ENCODE measurements at regions not wholly inside any gene's neighbourhood (a gene's known extent, or its start where the extent isn't known, plus 50 kb on each side); places are given as distances from the start of the nearest gene placed in this dataset.

DNA sequence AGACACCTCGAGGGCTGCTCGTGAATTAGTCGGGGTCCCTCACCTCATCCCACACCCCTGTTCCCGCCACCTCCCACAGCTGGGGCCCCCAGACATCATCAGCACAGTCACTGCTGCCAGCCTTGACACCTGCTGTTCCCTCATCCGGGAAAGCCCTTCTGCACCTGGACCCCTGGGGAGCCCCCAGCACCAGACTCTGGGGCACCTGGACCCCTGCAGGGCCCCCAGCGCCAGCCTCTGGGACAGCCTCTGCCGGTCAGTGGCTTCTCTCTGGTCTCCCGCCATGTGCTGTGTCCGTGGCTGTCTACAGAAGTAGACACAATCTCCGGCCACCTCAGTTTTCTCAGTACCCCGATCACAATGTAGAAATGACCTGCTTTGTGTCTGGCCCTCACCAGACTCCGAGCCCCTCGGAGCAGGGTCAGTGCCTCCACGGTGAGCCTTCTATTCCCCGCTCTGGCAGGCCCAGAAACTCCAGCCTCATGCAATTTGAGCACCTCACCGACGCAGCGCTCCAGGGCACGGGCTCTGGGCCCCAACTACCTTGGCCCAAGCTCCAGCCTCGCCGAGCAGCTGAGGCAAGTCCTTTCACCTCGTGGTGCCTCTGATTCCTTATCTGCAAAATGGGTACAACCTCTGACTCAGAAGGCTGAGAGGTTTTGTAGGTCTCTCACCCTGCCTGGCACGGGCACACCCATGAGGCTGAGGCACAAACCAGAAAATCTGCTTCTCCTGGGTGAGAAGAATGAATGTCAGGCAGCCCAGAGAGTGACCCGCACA, 84.7 kb downstream of the RIPK4 start:
- Histone ChIP-seq H3K9me3 (ENCODE audit: control insufficient read depth in 4 of 4, insufficient read depth in 3 of 4, low read length in 3 of 4) (no peaks in the 10 kb centered on the region), H3K27ac (ENCODE audit: low read depth in 1 of 2, low read length in 1 of 2) (peak overlapping the region in 1 of 2 donors; percentile 26), H3K36me3 (ENCODE audit: control insufficient read depth in 4 of 4, insufficient read depth in 4 of 4, low read length in 4 of 4) (no peaks in the 10 kb centered on the region), H3K4me3 (no peak overlapping the region), H3K9ac (ENCODE audit: insufficient read depth in 1 of 2, low read length in 2 of 2) (no peak overlapping the region), H3K27me3 (ENCODE audit: control insufficient read depth in 3 of 3, insufficient read depth in 3 of 3, low read length in 2 of 3) (no peaks in the 10 kb centered on the region), H3K4me1 (ENCODE audit: control insufficient read depth in 5 of 5, insufficient read depth in 5 of 5, low read length in 5 of 5) (peaks cover 0 to 11% (median 7%) of the 10 kb centered on the region in 5 donors)
- 85 to 88% methylated on average over 24 of the region's 24 CpGs for WGBS, 2 donors
- no peak for DNase-seq
- TF ChIP-seq, protein P1, sequence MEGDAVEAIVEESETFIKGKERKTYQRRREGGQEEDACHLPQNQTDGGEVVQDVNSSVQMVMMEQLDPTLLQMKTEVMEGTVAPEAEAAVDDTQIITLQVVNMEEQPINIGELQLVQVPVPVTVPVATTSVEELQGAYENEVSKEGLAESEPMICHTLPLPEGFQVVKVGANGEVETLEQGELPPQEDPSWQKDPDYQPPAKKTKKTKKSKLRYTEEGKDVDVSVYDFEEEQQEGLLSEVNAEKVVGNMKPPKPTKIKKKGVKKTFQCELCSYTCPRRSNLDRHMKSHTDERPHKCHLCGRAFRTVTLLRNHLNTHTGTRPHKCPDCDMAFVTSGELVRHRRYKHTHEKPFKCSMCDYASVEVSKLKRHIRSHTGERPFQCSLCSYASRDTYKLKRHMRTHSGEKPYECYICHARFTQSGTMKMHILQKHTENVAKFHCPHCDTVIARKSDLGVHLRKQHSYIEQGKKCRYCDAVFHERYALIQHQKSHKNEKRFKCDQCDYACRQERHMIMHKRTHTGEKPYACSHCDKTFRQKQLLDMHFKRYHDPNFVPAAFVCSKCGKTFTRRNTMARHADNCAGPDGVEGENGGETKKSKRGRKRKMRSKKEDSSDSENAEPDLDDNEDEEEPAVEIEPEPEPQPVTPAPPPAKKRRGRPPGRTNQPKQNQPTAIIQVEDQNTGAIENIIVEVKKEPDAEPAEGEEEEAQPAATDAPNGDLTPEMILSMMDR (IDR thresholded peaks at IDR 0.05; ENCODE audit: control extremely low read depth, extremely low read depth): no peak
- no peak for ATAC-seq (ENCODE audit: insufficient read depth, low FRiP score)

DNA sequence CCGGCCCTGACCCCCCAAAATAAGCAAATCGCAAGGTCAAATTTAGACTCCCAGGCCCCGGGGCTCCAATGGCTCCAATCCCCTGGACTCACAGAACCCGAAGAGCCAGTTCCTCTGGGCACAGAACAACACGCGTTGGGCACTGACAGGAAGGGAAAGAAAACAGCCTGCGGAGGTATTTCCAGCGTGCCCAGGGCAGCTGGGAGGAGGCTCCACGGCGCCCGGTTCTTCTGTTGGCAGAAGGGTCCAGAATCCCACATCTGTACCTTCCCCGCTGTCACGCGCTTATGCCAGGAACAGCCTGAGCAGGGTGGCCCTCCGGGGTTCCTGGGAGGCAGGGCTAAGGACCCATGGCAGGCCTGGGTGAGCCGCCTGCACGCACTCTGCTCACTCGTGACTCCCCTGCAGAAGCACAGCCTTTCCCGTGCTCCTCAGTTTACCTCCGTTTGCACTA, 85.5 kb downstream of the RIPK4 start:
- no peaks in the 10 kb centered on the region for H3K27me3 ChIP-seq (ENCODE audit: control insufficient read depth in 3 of 3, insufficient read depth in 3 of 3, low read length in 2 of 3)
- peaks cover 0 to 11% (median 7%) of the 10 kb centered on the region in 5 donors for H3K4me1 ChIP-seq (ENCODE audit: control insufficient read depth in 5 of 5, insufficient read depth in 5 of 5, low read length in 5 of 5)
- no peaks in the 10 kb centered on the region for H3K9me3 ChIP-seq (ENCODE audit: control insufficient read depth in 4 of 4, insufficient read depth in 3 of 4, low read length in 3 of 4)
- H3K27ac ChIP-seq (ENCODE audit: low read depth in 1 of 2, low read length in 1 of 2): peak overlapping the region in 1 of 2 donors; percentile 69
- H3K4me3 ChIP-seq: no peak overlapping the region
- 72 to 83% methylated on average over 20 of the region's 20 CpGs for WGBS, 2 donors
- H3K9ac ChIP-seq (ENCODE audit: insufficient read depth in 1 of 2, low read length in 2 of 2): no peak overlapping the region
- peak; percentile 39 to 56 (median 44) for DNase-seq
- TF ChIP-seq, protein P1 (IDR thresholded peaks at IDR 0.05; ENCODE audit: control extremely low read depth, extremely low read depth): no peak
- no peaks in the 10 kb centered on the region for H3K36me3 ChIP-seq (ENCODE audit: control insufficient read depth in 4 of 4, insufficient read depth in 4 of 4, low read length in 4 of 4)
- ATAC-seq (ENCODE audit: insufficient read depth, low FRiP score): no peak

DNA sequence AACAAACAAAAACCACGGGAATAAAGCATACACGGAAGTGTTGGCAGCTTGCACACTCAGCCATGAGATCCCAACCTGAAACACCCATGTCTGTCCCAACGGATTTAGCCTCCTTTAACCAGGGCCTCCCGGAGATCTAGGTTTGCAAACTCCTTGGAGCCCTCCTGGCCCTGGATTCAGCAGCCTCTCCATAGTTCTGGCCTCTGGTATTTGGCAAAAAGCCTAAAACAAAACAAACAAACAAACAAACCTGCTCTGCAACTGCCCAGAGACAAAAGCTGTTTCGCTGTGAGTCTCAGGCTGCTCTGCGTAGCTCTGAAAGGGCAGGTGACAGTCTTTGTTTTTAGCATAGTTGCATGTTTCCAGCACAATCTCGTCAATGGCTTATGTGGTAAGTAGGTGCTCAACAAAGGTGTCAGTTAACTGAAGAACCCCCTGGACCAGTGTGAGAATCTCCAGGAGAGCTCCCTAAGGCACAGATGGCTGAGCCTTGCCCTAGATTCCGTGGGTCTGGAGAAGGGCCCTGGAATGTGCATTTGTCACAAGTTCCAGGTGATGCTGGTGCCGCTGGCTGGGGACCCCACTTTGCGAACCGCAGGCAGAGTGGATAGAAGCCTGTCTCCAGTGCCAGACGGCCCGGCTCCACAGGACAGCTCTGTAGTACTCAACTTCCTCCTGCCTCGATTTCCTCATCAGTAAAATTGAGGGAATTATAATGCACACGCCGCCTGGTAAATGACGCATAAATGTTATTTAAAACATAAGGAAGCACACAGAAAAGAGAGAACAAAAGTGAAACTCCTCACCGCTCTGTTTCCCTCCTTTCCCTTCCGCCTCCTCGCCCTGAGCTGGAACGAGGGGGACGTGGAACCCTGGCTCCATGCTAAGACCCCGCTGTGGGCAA, 86.2 kb downstream of the RIPK4 start:
- Histone ChIP-seq H3K36me3 (ENCODE audit: control insufficient read depth in 4 of 4, insufficient read depth in 4 of 4, low read length in 4 of 4) (no peaks in the 10 kb centered on the region), H3K27me3 (ENCODE audit: control insufficient read depth in 3 of 3, insufficient read depth in 3 of 3, low read length in 2 of 3) (no peaks in the 10 kb centered on the region), H3K9me3 (ENCODE audit: control insufficient read depth in 4 of 4, insufficient read depth in 3 of 4, low read length in 3 of 4) (no peaks in the 10 kb centered on the region), H3K4me1 (ENCODE audit: control insufficient read depth in 5 of 5, insufficient read depth in 5 of 5, low read length in 5 of 5) (peaks cover 0 to 11% (median 7%) of the 10 kb centered on the region in 5 donors), H3K27ac (ENCODE audit: low read depth in 1 of 2, low read length in 1 of 2) (peak overlapping the region in 1 of 2 donors; percentile 69), H3K4me3 (no peak overlapping the region), H3K9ac (ENCODE audit: insufficient read depth in 1 of 2, low read length in 2 of 2) (no peak overlapping the region)
- DNase-seq: peak in 2 of 3 donors; percentile 24 to 29
- WGBS, 2 donors: 76 to 86% methylated on average over 23 of the region's 23 CpGs
- TF ChIP-seq, protein P1 (IDR thresholded peaks at IDR 0.05; ENCODE audit: control extremely low read depth, extremely low read depth): no peak
- ATAC-seq (ENCODE audit: insufficient read depth, low FRiP score): no peak

All from lung (tissue), 11 donors.